Stimulated activated CD8-positive, alpha-beta memory T cell treated with anti-CD3 and anti-CD28 coated beads, Interleukin-7, amount 100 ng/mL, for 24 hours (primary cell): ENCODE measurements at regions not wholly inside any gene's neighbourhood (a gene's known extent, or its start where the extent isn't known, plus 50 kb on each side); places are given as distances from the start of the nearest gene placed in this dataset.
"Not testable (repeated sequence)": the region's sequence is repeated elsewhere in the genome, so short reads cannot be mapped to it uniquely, and the experiment has no call there.

Experiments used
- DNase-seq: peaks from one replicate; pipeline ENCODE4 v3.0.0-alpha.2; 2020; ENCODE audit warnings: low read depth

DNA sequence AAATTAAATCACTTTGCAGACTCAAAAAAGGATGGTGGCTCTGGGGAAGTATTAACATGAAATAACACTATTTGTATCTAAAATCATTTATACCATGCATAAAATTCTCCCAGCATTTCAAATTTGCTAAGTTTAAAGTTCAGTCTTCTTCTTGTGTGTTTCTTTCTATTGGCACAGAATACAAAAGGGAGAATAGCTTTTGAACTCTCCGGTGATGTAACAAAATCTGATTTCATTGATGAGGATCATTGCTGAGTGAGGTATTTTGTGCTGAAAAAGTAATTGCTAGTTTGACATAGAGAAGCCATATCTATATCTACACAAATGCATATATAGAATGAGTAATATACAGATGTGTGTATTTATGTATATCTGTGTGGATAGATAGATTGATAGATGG lies 174.8 kb downstream of the LACC1 start:
- no peak for DNase-seq

- DNase-seq, result not testable (repeated sequence)
These were observed 176.0 kb downstream of the LACC1 start for GRCh38 chr13:44055681-44056080.

GRCh38 chr13:44058067-44058466 lies 178.4 kb downstream of the LACC1 start:
- no peak for DNase-seq

DNA sequence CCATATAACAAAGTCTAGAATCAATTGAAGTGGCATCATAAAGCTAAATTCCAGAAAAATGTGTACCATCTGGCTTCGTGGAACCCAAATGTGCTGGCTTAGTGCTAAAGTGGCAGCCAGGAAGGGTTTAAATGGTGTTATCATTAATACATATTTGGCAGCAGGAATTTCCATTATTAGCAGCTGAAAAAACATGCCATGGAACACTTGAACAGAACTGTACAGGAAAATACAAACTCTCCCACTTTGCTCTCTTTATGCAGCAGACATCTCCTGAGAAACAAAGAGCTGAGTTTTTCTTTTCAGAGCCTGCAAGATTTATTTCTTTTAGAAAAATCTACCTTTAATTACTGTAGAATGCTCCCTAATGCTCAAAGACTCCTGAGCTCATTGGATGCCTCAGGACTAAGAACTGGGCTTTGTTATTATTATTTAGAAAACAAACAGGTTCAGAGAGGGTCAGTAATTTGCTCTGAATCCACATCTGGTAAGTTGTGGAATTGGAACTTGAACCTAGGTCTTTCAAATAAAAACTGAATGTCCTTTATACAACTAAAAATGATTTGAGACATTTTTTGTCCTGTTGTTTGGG lies 179.0 kb downstream of the LACC1 start:
- no peak for DNase-seq

GRCh38 chr13:44061876-44062275 lies 182.2 kb downstream of the LACC1 start:
- DNase-seq, result no peak

DNA sequence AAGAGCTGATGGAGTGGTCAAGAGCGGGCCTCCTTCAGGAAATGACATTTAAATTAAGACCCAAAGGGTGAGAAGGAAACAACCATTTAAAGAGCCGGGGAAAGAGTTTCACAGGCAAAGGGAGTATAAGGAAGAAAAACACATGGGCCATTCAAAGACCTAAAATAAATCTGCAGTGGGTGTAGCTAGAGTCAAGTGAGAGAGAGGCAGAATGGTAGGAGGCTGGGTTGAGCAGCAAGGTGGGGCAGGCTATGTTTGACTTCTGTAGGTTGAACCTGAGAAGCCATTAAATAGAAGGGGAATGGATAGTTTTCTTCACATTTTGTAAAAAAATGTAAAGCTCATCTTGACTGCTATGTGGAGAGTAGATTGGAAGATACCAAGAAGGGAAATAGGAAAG lies 183.8 kb downstream of the LACC1 start:
- DNase-seq, result no peak

GRCh38 chr13:44063881-44064280 lies 184.2 kb downstream of the LACC1 start:
- DNase-seq, result no peak

DNA sequence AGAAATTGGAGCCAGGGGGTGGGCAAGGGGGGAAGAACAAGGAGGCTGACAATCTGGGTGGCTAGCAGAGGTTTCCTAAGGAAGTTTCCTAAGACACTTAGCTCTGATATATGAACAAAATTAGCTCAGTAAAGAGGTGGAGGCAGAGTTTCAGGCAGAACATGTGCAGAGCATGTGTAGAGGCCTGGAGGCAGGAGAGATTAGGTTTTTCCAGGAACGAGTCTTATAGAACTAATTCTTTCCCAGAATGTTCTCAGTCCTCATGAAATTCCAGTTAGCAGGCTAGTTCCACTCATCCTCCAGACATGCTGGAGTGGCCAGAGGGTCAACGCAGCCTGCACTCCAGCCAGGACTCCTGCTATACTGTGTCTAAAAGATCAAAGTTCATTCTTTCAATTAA lies 184.7 kb downstream of the LACC1 start:
- no peak for DNase-seq

DNA sequence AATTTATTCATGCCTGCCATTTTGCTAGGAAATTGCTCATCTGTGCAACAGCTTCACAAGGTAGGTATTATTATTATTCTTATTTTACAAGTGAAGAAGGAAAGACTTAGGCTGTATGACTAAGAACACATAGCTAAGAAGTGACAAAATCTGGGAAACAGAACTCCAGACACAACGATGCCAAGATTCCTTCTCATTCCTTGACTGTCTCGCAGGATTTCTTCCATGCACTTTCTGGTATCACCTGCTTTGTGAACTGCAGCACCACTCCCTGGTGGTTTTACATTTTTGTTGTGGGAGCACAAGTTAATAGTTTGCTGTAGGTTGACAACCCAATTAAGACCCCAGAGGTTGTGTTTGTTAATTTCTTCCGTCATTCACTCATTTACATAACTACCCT lies 188.5 kb downstream of the LACC1 start:
- DNase-seq, result no peak

DNA sequence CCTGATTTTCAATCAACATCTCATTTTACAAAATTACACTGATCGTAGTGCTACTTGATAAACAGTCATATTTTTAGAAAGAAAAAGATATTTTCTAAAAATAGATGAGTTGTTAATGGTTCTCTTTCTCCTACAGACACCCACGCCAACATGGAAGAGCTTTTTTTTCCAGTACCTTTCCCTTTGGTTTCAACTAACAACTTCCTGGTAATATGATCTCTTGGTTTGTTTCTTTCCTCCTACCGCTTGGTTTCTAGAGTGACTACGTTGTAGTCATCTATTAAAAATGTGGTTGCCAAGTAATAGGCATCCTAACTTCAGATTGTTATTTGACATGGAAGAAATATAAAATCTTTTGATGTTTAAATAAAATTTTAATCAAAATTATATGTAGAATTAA lies 189.0 kb downstream of the LACC1 start:
- no peak for DNase-seq

DNA sequence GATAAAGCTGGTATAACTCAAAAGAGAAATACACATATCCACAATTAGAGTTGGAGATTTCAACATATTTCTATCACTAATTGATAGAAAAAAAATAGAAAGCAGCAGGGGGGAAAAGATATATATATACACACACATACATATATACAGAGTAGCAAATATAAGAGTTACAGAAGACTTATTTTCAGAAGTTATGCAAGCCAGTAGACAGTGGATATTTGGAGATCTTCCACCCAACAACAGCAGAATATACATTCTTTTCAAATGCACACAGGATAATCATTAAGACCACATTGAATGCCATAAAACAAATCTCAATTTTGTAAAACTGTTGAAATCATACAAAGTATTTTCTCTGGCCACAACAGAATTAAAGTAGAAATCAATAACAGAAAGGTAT lies 192.8 kb downstream of the LACC1 start:
- DNase-seq, result no peak

- DNase-seq, result no peak
These were observed 194.9 kb downstream of the LACC1 start for GRCh38 chr13:44074611-44075010.

- DNase-seq, result no peak
These were observed 195.4 kb downstream of the LACC1 start for GRCh38 chr13:44075113-44075512.

DNA sequence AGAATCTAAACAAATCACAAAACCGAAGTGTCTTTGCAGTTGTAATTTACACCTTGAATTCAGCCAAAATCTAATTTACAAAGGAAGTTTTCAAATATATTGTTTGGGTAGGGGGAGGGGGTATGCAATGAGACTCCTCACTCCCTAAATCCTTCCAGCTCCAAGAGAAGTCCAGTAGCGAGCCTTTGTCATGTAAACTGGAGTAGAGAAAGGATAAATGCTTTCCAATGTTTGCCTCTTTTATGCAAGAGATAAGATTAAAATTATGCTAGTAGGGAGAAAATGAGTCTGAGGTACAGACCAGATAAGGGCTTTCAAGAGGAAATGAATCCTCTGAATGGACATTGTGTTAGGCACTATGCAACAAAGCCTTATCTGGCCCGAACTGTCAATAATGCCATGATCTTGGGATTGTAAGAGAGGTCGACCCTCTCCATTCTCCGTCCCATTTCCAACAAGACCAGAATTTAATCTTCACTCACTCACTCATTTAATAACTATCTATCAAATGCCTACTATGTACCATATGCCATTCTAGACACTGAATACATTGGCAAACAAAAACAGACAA lies 199.2 kb downstream of the LACC1 start:
- DNase-seq, result no peak

DNA sequence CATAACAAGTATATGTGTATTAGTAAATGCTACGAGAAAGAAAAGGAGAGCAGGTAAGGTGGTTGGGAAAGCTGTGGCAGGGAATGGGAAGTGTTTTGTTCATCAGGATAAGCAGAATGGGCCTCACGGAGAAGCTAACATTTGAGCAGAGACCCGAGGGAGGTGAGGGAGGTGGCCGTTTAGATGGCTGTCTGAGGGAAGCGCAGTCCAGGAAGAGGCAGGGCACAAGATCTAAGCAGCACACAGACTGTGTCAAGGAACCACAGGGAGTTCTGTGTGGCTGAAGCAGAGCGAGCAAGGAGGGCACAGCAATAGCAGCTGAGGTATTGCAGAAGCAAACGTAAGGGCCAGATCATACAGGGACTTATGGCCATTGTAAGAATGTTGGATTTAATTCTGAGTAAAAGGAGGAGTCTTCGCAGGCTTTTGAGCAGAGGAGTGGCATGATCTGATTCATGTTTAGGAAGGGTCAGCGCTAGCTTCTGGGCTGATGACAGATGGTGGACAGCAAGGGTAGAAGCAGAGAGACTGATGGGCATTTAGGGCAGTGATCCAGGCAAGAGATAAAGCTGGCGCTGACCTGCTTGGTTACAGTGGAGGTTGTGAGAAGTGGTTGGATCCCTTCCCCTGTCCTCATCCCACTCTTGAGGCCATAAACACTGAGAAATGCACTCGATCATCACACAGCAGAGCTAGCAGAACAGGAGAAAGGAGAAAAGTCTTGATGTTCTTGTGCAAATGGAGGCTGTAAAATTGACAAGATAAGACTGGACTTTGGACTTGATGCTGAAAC lies 199.9 kb downstream of the LACC1 start:
- no peak for DNase-seq

DNA sequence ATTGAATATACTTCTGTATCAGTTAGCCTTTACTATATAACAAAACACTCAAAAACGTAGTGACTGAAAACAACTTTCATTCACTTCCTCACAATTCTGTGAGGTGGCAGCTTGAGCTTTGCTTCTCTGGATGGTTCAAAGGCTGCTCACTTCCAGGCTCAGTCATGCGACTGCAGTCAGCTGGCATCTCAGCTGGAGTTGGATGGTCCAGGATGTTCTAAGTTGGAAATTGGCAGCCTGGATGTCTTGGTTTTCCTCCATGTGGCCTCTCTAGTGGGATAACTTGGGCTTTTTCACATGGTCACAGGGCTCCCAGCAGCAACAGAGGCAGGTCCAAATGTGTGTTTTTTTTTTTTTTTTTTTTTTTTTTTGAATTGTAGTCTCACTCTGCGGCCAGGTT lies 204.4 kb downstream of the LACC1 start:
- DNase-seq, result no peak

DNA sequence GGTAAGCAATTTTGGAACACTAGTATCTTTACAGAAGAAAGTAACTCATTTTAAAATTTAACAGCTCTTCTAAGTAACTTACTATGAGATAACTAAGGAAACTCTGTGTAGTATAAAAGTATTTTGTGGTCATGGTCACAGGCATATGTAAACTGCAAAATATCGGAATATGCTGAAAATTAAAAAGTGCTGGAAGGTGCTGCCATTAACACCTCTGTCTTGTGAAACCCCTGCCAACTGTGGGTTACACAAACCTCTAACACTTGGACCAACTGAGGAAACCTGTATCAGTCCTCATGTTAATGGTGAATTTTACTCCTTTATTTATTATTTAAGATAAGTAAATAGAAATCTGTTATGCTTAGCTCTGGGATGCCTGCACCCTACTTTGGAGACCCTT lies 206.7 kb downstream of the LACC1 start:
- no peak for DNase-seq

DNA sequence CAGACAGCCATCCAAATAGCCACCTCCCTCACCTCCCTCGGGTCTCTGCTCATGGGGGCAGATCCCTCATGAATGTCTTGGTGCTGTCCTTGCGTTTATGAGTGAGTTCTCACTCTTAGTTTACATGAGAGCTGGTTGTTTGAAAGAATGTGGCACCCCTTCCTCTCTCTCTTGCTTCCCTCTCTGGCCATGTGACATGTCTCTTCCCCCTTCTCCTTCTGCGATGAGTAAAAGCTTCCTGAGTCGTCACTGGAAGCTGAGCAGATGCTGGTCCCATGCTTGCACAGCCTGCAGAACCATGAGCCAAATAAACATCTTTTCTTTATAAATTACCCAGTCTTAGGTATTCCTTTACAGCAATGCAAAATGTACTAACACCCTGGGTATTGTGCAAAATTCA lies 208.7 kb downstream of the LACC1 start:
- no peak for DNase-seq

- no peak for DNase-seq
These were observed 209.3 kb downstream of the LACC1 start for GRCh38 chr13:44088991-44089413.

- DNase-seq, result no peak
These were observed 209.7 kb downstream of the LACC1 start for GRCh38 chr13:44089452-44089851.

DNA sequence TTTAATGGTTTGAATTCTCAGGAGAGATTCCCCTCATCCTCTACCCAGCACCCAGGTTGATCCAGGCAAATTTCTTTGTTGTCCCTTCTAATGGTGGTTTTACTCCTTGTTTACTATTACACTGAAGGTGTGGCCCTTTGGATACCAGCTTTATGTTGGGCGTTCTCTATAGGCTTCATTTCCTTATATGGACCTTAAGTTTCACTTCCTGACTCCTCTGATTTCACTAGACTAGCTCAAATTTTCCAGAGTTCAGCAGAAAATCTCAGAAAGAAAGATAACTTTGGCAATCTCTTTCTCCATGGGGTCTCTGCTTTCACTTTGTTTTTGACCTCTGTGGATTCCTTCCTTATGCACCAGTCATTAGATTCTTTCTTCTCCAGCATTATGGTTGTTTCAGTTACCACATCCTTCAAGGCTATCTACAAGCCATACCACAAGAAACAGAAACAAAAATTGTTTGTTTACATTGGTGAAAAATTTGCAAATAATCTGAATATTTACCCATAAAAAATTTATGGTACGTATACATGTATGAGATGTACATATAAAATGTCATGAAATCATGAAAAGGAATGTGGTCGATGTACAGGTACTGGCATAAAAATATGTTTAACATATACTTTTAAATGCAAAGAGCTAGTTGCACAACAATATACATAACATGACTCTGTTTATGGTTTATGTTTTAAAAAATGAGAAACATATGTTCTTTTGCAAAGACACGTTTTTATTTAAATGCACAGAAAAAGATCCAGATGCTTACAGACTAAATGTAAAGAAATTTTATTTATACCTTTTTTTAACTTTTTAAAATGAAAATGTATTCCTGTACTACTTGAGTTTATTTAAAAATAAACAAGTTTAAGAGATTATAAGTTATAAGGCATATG lies 212.6 kb downstream of the LACC1 start:
- DNase-seq, result no peak
